ENCODE measurements at regions not wholly inside any gene's neighbourhood (a gene's known extent, or its start where the extent isn't known, plus 50 kb on each side); places are given as distances from the start of the nearest gene placed in this dataset.

GRCh38 chr14:105850853-105851581 lies 324.6 kb downstream of the TMEM121 start:
- no peak for DNase-seq

DNA sequence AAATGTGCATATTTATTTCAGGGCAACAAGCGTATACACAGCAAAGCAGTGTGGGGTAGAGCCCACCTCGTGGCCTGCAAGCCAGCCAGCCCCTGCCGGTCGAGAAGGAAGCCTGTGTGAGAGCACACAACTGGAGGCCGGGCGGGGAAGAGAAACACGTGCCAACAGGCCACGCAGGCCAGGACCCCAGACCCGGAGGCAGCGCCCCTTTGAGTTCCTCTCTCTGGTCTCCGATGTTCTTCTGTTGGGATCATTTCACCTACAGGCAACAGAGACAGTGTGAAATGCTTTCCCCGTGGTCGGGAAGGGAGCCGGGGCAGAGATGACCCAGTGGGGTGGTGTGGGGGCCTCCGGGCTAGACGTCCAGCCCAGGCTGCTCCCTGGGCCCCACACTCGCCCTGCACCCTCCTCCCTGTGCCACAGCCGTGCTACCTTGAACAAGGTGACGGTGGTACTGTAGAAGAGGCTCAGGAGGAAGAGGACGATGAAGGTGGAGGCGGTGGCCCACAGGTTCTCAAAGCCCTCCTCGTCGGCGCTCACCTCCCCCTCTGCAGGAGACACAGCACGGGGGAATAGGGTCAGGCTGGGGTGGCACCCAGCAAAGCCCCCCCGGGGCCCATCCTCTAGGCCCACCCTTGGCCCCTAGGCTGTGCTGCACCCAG lies 325.5 kb downstream of the TMEM121 start:
- no peak for DNase-seq

DNA sequence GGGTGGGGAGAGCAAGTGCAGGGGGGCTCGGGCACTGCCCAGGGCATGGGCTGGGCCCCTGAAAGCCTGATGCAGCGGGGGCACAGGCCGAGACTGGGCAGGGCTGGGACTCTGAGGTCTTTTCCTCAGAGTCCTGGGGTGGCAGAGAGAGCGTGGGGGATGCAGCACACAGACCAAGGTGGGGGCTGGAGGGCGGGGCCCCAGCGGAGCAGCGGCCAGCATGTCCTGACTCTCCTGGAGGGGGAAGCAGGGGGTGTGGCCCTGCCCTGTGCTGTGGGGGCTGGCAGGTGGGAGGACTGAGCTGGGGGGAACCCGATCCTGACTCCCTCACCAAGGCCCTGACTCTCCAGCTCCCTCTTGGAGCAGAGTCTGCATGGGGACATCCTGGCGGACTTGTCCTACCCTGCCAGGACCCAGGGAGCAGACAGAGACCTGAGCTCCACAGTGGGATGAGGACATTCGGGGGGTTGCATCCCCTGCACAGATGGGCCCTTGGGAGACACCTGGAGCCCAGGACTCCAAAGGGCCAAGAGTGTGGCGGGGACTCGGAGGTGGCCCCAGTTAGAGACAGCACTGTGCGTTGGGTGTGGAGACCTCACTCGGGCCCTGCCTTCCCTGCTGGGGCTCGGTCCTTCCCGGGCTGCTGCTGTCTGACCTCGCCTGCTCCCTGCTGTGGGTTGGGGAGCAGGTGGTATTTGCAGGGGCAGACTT lies 326.1 kb downstream of the TMEM121 start:
- no peak for DNase-seq

DNA sequence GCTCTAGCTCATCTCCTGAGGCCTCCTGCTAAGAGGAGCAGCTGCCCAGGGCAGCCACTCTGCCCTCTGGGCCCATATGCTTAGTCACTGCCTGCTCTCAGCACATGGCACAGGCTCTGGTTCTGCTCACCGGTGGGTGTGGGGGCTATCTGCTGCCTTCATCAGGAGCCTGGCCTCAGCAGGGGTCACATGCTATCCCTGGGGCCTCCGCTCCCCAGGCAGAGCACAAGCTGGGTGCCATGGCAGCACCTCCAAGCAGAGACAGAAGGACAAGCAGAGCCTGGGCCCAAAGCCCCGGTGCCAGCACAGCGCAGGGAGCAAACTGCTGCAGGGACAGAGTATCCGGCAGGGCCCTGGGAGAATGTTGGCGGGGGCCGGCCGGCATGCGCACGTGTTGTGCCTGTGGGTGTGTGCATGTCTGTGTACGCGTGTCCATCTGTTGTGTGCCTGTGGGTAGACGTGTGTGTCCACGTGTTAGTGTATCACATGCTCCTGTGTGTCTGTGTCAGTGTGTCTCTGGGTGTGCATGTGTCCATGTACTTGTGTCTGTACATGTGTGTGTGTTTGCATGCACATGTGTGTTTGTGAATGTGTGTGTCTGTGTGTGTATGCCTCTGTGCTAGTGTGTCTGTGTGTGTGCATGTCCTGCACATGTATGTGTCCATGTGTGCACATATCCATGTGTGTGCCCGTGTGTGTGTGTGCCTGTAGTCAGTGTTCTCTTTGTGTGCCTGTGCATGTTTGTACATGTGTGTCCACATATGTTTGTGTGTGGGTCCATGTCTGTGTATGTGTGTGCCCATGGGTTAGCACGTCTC lies 326.9 kb downstream of the TMEM121 start:
- DNase-seq, result no peak

DNA sequence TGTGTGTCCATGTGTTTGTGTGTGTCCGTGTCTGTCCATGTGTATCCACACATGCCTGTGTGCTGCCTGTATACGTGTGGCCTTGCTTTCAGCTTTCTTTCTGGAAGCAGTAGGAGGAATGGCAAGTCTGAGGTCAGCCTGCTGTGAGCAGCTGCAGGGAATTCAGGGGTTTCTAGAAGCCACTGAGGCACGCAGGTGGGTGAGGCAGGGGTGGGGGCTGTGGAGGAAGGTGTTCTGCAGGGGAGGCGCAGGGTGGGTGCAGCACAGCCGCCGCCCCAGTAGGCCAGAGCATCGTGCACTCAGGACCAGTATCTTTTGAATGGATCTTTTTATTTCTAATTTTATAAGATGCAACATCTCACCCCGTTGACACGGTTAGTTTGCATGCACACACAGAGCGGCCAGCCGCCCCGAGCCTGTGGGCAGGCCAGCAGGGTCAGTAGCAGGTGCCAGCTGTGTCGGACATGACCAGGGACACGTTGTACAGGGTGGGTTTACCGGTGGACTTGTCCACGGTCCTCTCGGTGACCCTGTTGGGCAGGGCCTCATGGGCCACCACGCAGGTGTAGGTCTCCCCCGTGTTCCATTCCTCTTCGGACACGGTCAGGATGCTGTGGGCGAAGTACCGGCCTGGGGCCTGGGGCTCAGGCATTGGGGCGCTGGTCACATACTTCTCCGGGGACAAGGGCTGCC lies 327.7 kb downstream of the TMEM121 start:
- no peak for DNase-seq

DNA sequence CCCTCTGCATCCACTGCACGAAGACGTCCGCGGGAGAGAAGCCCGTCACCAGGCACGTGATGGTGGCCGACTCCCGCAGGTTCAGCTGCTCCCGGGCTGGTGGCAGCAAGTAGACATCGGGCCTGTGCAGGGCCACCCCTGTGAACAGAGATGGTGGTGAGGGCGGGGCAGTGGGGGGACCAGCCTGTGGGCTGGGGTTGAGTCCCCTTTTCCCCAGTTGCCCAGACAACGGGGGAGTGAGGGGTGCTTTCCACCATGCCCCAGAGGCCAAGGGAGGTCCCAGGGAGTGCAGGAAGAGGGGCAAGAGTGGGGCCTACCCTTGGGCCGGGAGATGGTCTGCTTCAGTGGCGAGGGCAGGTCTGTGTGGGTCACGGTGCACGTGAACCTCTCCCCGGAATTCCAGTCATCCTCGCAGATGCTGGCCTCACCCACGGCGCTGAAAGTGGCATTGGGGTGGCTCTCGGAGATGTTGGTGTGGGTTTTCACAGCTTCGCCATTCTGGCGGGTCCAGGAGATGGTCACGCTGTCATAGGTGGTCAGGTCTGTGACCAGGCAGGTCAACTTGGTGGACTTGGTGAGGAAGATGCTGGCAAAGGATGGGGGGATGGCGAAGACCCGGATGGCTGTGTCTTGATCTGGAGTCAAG lies 328.3 kb downstream of the TMEM121 start:
- DNase-seq, result no peak

- DNase-seq, result no peak
Measured at GRCh38 chr14:105855246-105855892, 329.0 kb downstream of the TMEM121 start.

- no peak for DNase-seq
Measured at GRCh38 chr14:105855893-105856675, 329.7 kb downstream of the TMEM121 start.

DNA sequence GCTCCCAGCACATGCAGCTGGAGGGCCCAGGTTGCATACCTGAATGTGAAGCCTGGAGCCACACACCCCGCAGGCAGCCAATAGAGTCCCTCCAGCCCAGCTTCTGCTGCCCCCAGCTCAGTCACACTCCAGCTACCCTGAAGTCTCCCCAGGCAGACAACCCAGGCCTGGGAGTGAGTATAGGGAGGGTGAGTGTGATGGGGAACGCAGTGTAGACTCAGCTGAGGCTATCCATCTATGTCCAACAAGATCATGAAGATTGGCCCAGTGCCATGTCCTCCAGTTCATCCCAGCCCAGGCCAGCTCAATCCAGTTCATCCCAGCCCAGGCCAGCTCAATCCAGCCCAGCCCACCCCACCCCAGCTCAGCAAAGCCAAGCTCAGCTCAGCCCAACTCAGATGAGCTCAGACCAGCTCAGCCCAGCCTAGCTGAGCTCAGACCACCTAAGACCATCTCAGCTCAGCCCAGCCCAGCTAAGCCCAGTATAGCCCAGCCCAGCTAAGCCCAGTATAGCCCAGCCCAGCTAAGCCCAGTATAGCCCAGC lies 330.4 kb downstream of the TMEM121 start:
- DNase-seq, result no peak

- peak; percentile 13 for DNase-seq
Measured at GRCh38 chr14:105857220-105857825, 330.9 kb downstream of the TMEM121 start.

- peak; percentile 15 for DNase-seq
Measured at GRCh38 chr14:105857826-105858675, 331.7 kb downstream of the TMEM121 start.

GRCh38 chr14:105858676-105859025 lies 332.3 kb downstream of the TMEM121 start:
- DNase-seq, result no peak

- DNase-seq, result peak; percentile 14
Measured at GRCh38 chr14:105859073-105859716, 332.8 kb downstream of the TMEM121 start.

GRCh38 chr14:105859717-105860614 lies 333.6 kb downstream of the TMEM121 start:
- peak; percentile 31 for DNase-seq

DNA sequence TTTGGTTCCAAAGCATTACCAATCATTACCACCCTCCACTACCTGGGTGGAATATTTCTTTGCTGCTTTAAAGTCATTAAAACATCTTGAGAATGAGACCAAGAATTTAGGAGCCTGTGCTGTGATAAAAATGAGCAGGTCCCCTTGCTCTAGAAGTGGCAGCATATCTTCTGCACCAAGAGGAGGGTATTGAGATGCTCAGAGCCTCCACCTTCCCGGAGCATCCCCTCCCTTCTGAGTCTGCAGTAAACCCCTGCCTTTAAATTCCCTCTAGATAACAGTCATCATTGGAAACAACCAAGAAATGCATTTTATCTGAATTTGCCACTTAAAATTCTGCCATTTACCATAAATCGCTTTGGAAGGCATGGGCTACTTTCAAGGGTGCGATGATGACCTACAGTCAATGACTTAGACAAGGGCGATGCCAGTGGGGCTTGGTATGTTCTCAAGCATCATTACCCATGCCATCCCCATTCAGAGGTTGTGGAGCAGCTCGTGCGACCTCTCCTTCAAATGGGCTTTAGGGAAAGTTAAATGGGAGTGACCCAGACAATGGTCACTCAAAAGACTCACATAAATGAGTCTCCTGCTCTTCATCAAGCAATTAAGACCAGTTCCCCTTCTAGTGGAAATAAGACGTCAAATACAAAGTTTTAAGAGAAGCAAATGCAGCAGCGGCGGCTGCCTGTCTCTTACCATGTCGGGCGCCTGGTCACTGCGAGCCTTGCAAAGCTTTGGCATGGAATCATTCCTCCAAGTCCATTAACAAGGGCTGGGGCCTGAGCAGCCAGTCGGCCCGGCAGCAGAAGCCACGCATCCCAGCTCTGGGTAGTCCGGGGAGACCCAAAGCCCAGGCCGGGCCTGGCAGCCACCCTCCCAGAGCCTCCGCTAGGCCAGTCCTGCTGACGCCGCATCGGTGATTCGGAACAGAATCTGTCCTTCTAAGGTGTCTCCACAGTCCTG lies 334.5 kb downstream of the TMEM121 start:
- peak; percentile 11 for DNase-seq

GRCh38 chr14:105861985-105862465 lies 335.6 kb downstream of the TMEM121 start:
- peak; percentile 20 for DNase-seq

All from activated CD8-positive, alpha-beta memory T cell treated with anti-CD3 and anti-CD28 coated beads, Interleukin-2, amount 50 U/mL, for 4 hours (primary cell).